Endothelial cell of umbilical vein (primary cell): ENCODE measurements at regions not wholly inside any gene's neighbourhood (a gene's known extent, or its start where the extent isn't known, plus 50 kb on each side); places are given as distances from the start of the nearest gene placed in this dataset.

Source experiments
- BruUV-seq: library from RNA; stranded (reverse); fragments of 400-500 nt; replicated peaks from 2 replicates; lab custom pipeline; 2021; lab: Mats Ljungman, UMichigan
- CTCF ChIA-PET: fragments of 300-600, 350-600 bp; sonication (Branson Sonifier 250); formaldehyde crosslinking; loops from one replicate; lab custom pipeline; 2021; ENCODE audit warnings: antibody characterized with exemption, inconsistent platforms; lab: Charles Lee
- POLR2A ChIA-PET: fragments of 300-600, 350-600 bp; sonication (Branson Sonifier 250); formaldehyde crosslinking; loops from one replicate; lab custom pipeline; 2021; ENCODE audit warnings: antibody characterized with exemption, inconsistent platforms; lab: Charles Lee
- DNase-seq: peaks from one replicate; pipeline ENCODE4 v3.0.0-alpha.2; 2011; ENCODE audit warnings: low read depth, low spot score
- FAIRE-seq: peaks from 2 replicates; lab custom pipeline; 2011; peaks lifted over from hg19 to GRCh38; lab: Jason Lieb, UNC
- H2AFZ ChIP-seq: 2 replicates; pipeline ENCODE4 v1.6.0; 2012; ENCODE audit warnings: low read depth, low read length, control low read depth, inconsistent platforms
- H3K27ac ChIP-seq: 2 replicates; pipeline ENCODE4 v1.5.1; 2011; ENCODE audit warnings: low read depth, mild to moderate bottlenecking, control low read depth, low read length, moderate library complexity; ENCODE audit not compliant: insufficient read depth
- H3K27me3 ChIP-seq, 2 experiments: 2 replicates each; pipeline versions ENCODE4 v1.6.0 to v1.6.1; 2011; ENCODE audit warnings: low read length in 2 of 2, mixed read lengths in 1 of 2; ENCODE audit not compliant: control insufficient read depth in 2 of 2, insufficient read depth in 2 of 2
- H3K36me3 ChIP-seq, 2 experiments: 2 replicates in 1 of 2; 3 replicates in 1 of 2; pipeline ENCODE4 v1.5.1; 2011; ENCODE audit warnings: low read length in 2 of 2, mild to moderate bottlenecking in 1 of 2, moderate library complexity in 1 of 2; ENCODE audit not compliant: control insufficient read depth in 2 of 2, insufficient read depth in 2 of 2; ENCODE audit errors: extremely low read depth in 1 of 2
- H3K4me1 ChIP-seq: 3 replicates; pipeline ENCODE4 v1.5.1; 2011; ENCODE audit warnings: mild to moderate bottlenecking, low read length; ENCODE audit not compliant: control insufficient read depth, insufficient read depth; ENCODE audit errors: extremely low read depth
- H3K4me2 ChIP-seq: 2 replicates; pipeline ENCODE4 v1.6.1; 2011; ENCODE audit warnings: low read length, control low read depth, mixed read lengths; ENCODE audit not compliant: insufficient read depth
- H3K4me3 ChIP-seq, 3 experiments: fragments of 200-600 bp in 1 of 3; sonication (generic), shearing (Covaris generic) in 1 of 3; replicated peaks in 1 of 3; 2 replicates each; pipeline ENCODE4 v1.5.1; 2011 to 2016; ENCODE audit warnings: control low read depth in 3 of 3, low read length in 3 of 3, mild to moderate bottlenecking in 2 of 3, inconsistent platforms in 1 of 3, low read depth in 1 of 3, moderate library complexity in 1 of 3; ENCODE audit not compliant: insufficient read depth in 1 of 3
- H3K79me2 ChIP-seq: 2 replicates; pipeline ENCODE4 v1.6.0; 2012; ENCODE audit warnings: low read length, inconsistent platforms; ENCODE audit not compliant: control insufficient read depth, insufficient read depth
- H3K9ac ChIP-seq: replicated peaks from 2 replicates; pipeline ENCODE3; 2011; ENCODE audit warnings: low read length, control low read depth; ENCODE audit not compliant: insufficient read depth; ENCODE audit errors: extremely low read depth
- H3K9me1 ChIP-seq: replicated peaks from 3 replicates; pipeline ENCODE4 v1.6.0; 2011; ENCODE audit warnings: mild to moderate bottlenecking, low read length; ENCODE audit not compliant: control insufficient read depth, insufficient read depth; ENCODE audit errors: extremely low read depth
- H3K9me3 ChIP-seq: replicated peaks from 2 replicates; pipeline ENCODE4 v1.5.1; 2012; ENCODE audit warnings: low read length, inconsistent platforms; ENCODE audit not compliant: control insufficient read depth, insufficient read depth
- H4K20me1 ChIP-seq: replicated peaks from 2 replicates; pipeline ENCODE3; 2011; ENCODE audit warnings: mild to moderate bottlenecking, low read length; ENCODE audit not compliant: control insufficient read depth, insufficient read depth; ENCODE audit errors: extremely low read depth
- CTCF ChIP-seq, 2 donors: IDR thresholded peaks; 1 replicate in 1 of 2; 2 replicates in 1 of 2; pipeline ENCODE4 v1.5.1; 2011; ENCODE audit warnings: low read length in 2 of 2, mild to moderate bottlenecking in 2 of 2, moderate library complexity in 2 of 2, control low read depth in 1 of 2, inconsistent platforms in 1 of 2, low read depth in 1 of 2; ENCODE audit not compliant: insufficient read depth in 1 of 2; ENCODE audit errors: extremely low read depth in 1 of 2
- EZH2 ChIP-seq: IDR thresholded peaks from 2 replicates; pipeline ENCODE4 v1.6.1; 2012; ENCODE audit warnings: borderline replicate concordance, low read depth, mild to moderate bottlenecking, moderate library complexity, low read length, inconsistent platforms; ENCODE audit not compliant: severe bottlenecking
- FOS ChIP-seq: IDR thresholded peaks from 2 replicates; pipeline ENCODE4 v1.6.1; 2011; ENCODE audit warnings: mild to moderate bottlenecking, low read length, moderate library complexity, borderline replicate concordance; ENCODE audit not compliant: insufficient read depth
- GATA2 ChIP-seq: IDR thresholded peaks from 2 replicates; pipeline ENCODE4 v1.7.0; 2011; ENCODE audit warnings: low read depth, mild to moderate bottlenecking, moderate library complexity, mixed read lengths, low read length; ENCODE audit not compliant: insufficient read length, insufficient read depth
- JUN ChIP-seq: IDR thresholded peaks from 2 replicates; pipeline ENCODE4 v1.6.1; 2011; ENCODE audit warnings: borderline replicate concordance, low read depth; ENCODE audit not compliant: insufficient read length, insufficient read depth
- MAX ChIP-seq: IDR thresholded peaks from 2 replicates; pipeline ENCODE4 v1.6.1; 2011; ENCODE audit not compliant: insufficient read depth, insufficient read length
- MYC ChIP-seq: IDR thresholded peaks from one replicate; pipeline ENCODE4 v1.6.1; 2011; ENCODE audit warnings: mild to moderate bottlenecking, low read depth, low read length
- POLR2A ChIP-seq: IDR thresholded peaks from 2 replicates; pipeline ENCODE4 v1.6.1; 2012; ENCODE audit warnings: low read depth, mild to moderate bottlenecking, control low read depth, low read length
- POLR2AphosphoS5 ChIP-seq: IDR thresholded peaks from 2 replicates; pipeline ENCODE4 v1.6.1; 2012; ENCODE audit warnings: low read depth, mild to moderate bottlenecking, control low read depth, low read length, moderate library complexity; ENCODE audit not compliant: insufficient read depth
- dilution Hi-C: fragments of 300-500 bp; cut with MboI; formaldehyde crosslinking; loops from one replicate; pipeline ENCODE4 v1.15.0; 2019; ENCODE audit warnings: low sequenced_read_pairs; ENCODE audit not compliant: extremely low pct_ligation_motif_present
- intact Hi-C: fragments of 100-400 bp; cut with micrococcal nuclease; formaldehyde crosslinking; loops from one replicate; pipeline ENCODE4 v1.10.0; 2022

GRCh38 chr1:199311478-199312262 is 672.8 kb downstream of the PTPRC start:
- Histone ChIP-seq H3K9me3 (no peaks in the 10 kb centered on the region), H2AFZ (no peak overlapping the region), H3K4me1 (peaks cover 4% of the 10 kb centered on the region), H3K4me2 (no peak overlapping the region), H3K4me3 (no peak overlapping the region), H3K36me3 (no peaks in the 10 kb centered on the region), H3K9ac (no peak overlapping the region), H3K27me3 (no peaks in the 10 kb centered on the region), H3K79me2 (no peaks in the 10 kb centered on the region), H3K27ac (no peak overlapping the region), H4K20me1 (no peaks in the 10 kb centered on the region), H3K9me1 (no peaks in the 10 kb centered on the region)
- BruUV-seq, result no TSS peak
- FAIRE-seq (no peak), DNase-seq (no peak)
- ChIA-PET POLR2A (no interaction called here), CTCF (interaction anchor here (1.0 kb wide), 2 partner anchors 9 to 42 kb away, joined by 3 read pairs; no protein-coding TSS in a partner anchor)
- TF ChIP-seq POLR2AphosphoS5 (no peak), FOS (no peak), POLR2A (no peak), MYC (no peak), EZH2 (no peak), JUN (no peak), GATA2 (no peak), CTCF (IDR thresholded peaks at IDR 0.05; ENCODE audit: extremely low read depth in 1 of 2, insufficient read depth in 1 of 2, low read depth in 1 of 2, low read length in 2 of 2) (no peak), MAX (no peak)
- intact Hi-C loops, result no loop called here
- dilution Hi-C loops, result no loop called here
